ENCODE measurements at regions not wholly inside any gene's neighbourhood (a gene's known extent, or its start where the extent isn't known, plus 50 kb on each side); places are given as distances from the start of the nearest gene placed in this dataset.

DNA sequence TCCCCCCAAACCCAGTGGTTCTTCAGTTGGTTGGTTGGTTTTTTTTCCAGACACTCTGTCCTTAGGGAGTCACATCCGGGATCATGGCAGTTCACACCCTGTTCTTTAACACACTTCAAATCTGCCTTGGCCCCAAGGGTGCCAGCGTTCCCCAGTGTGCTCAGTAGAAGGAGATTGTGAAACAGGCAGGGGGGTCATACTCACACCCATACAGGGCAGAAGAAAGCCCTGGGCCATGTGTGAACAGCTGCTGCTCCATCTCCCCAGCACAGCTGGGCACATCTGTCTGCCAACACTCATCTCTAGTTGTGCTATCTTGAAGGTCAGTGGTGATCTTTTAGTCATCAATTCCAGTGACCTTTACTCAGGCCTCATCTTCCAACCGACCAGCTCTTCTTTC, 64.4 kb upstream of the FUT8 start:
- TF ChIP-seq, protein P1, sequence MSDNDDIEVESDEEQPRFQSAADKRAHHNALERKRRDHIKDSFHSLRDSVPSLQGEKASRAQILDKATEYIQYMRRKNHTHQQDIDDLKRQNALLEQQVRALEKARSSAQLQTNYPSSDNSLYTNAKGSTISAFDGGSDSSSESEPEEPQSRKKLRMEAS (IDR thresholded peaks at IDR 0.05), result no peak
- TF ChIP-seq RXRA (IDR thresholded peaks at IDR 0.05), result no peak
- no peak for TF ChIP-seq RAD21 (IDR thresholded peaks at IDR 0.05)
- no peak for TF ChIP-seq YY1 (IDR thresholded peaks at IDR 0.05)
- TF ChIP-seq, protein P2, sequence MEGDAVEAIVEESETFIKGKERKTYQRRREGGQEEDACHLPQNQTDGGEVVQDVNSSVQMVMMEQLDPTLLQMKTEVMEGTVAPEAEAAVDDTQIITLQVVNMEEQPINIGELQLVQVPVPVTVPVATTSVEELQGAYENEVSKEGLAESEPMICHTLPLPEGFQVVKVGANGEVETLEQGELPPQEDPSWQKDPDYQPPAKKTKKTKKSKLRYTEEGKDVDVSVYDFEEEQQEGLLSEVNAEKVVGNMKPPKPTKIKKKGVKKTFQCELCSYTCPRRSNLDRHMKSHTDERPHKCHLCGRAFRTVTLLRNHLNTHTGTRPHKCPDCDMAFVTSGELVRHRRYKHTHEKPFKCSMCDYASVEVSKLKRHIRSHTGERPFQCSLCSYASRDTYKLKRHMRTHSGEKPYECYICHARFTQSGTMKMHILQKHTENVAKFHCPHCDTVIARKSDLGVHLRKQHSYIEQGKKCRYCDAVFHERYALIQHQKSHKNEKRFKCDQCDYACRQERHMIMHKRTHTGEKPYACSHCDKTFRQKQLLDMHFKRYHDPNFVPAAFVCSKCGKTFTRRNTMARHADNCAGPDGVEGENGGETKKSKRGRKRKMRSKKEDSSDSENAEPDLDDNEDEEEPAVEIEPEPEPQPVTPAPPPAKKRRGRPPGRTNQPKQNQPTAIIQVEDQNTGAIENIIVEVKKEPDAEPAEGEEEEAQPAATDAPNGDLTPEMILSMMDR (IDR thresholded peaks at IDR 0.05; ENCODE audit: low read depth, low read length, missing input control), result no peak
- TF ChIP-seq FOXA1 (IDR thresholded peaks at IDR 0.05), result no peak
- TF ChIP-seq FOXA2 (IDR thresholded peaks at IDR 0.05), result no peak
- no peak for TF ChIP-seq EGR1 (IDR thresholded peaks at IDR 0.05; ENCODE audit: low read depth in 2 of 2)
- TF ChIP-seq, protein P3, sequence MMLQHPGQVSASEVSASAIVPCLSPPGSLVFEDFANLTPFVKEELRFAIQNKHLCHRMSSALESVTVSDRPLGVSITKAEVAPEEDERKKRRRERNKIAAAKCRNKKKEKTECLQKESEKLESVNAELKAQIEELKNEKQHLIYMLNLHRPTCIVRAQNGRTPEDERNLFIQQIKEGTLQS (IDR thresholded peaks at IDR 0.05), result no peak
- TF ChIP-seq GABPA (IDR thresholded peaks at IDR 0.05 in 1 of 2, conservative IDR thresholded peaks at IDR 0.05 in 1 of 2), result no peak
